WTC11 (cell line): ENCODE measurements at regions not wholly inside any gene's neighbourhood (a gene's known extent, or its start where the extent isn't known, plus 50 kb on each side); places are given as distances from the start of the nearest gene placed in this dataset.

Source experiments
- ATF3 ChIP-seq: sonication (generic); formaldehyde crosslinking; conservative IDR thresholded peaks from 2 replicates; pipeline ENCODE4 v1.8.1; 2022; ENCODE audit warnings: mild to moderate bottlenecking, missing genetic modification reagents
- CTCF ChIP-seq: fragments of 200-600 bp; IDR thresholded peaks from 2 replicates; pipeline ENCODE4 v1.8.0; 2022; ENCODE audit warnings: antibody characterized with exemption
- EMX1 ChIP-seq: fragments of 250-450 bp; sonication (Bioruptor Pico); IDR thresholded peaks from 2 replicates; pipeline ENCODE4 v1.8.0; 2021; ENCODE audit warnings: mild to moderate bottlenecking
- ETV6 ChIP-seq: sonication (generic); formaldehyde crosslinking; IDR thresholded peaks from 2 replicates; pipeline ENCODE4 v1.8.1; 2022; ENCODE audit warnings: mild to moderate bottlenecking, missing genetic modification reagents
- MAX ChIP-seq: sonication (generic); formaldehyde crosslinking; IDR thresholded peaks from 2 replicates; pipeline ENCODE4 v1.8.0; 2022; ENCODE audit warnings: mild to moderate bottlenecking, missing genetic modification reagents
- NR2C2 ChIP-seq: sonication (generic); formaldehyde crosslinking; IDR thresholded peaks from 2 replicates; pipeline ENCODE4 v1.8.0; 2022; ENCODE audit warnings: mild to moderate bottlenecking, missing genetic modification reagents
- PREB ChIP-seq: sonication (generic); formaldehyde crosslinking; IDR thresholded peaks from 2 replicates; pipeline ENCODE4 v1.8.1; 2022; ENCODE audit warnings: mild to moderate bottlenecking, missing genetic modification reagents, moderate library complexity, borderline replicate concordance
- RELA ChIP-seq: sonication (generic); formaldehyde crosslinking; IDR thresholded peaks from 2 replicates; pipeline ENCODE4 v1.8.1; 2022; ENCODE audit warnings: missing genetic modification reagents, mild to moderate bottlenecking, borderline replicate concordance
- ZBTB21 ChIP-seq: sonication (generic); formaldehyde crosslinking; IDR thresholded peaks from 2 replicates; pipeline ENCODE4 v1.8.1; 2023; ENCODE audit warnings: mild to moderate bottlenecking, missing genetic modification reagents, borderline replicate concordance
- ZNF281 ChIP-seq: sonication (generic); formaldehyde crosslinking; IDR thresholded peaks from 2 replicates; pipeline ENCODE4 v1.8.0; 2023; ENCODE audit warnings: mild to moderate bottlenecking, missing genetic modification reagents
- ZNF423 ChIP-seq: fragments of 250-450 bp; sonication (Bioruptor Pico); IDR thresholded peaks from 2 replicates; pipeline ENCODE4 v2.1.2; 2022; ENCODE audit warnings: mild to moderate bottlenecking, moderate library complexity
- ZNF512 ChIP-seq: sonication (generic); formaldehyde crosslinking; IDR thresholded peaks from 2 replicates; pipeline ENCODE4 v1.8.1; 2022; ENCODE audit warnings: missing genetic modification reagents, borderline replicate concordance

GRCh38 chr6:4656106-4656505 lies 120.1 kb upstream of the CDYL start:
- TF ChIP-seq NR2C2 (CRISPR knock-in tag) (no peak), ZBTB21 (CRISPR knock-in tag) (no peak), CTCF (no peak), ZNF281 (CRISPR knock-in tag) (no peak), EMX1 (CRISPR knock-in tag) (no peak), ETV6 (no peak), ATF3 (CRISPR knock-in tag) (no peak), ZNF512 (CRISPR knock-in tag) (no peak), RELA (CRISPR knock-in tag) (no peak), MAX (CRISPR knock-in tag) (no peak), ZNF423 (CRISPR knock-in tag) (no peak), PREB (no peak)
